IPS-18a (cell line): ENCODE measurements at regions not wholly inside any gene's neighbourhood (a gene's known extent, or its start where the extent isn't known, plus 50 kb on each side); places are given as distances from the start of the nearest gene placed in this dataset.

Experiments
- H3K27ac ChIP-seq: one replicate; pipeline ENCODE4 v1.5.1; 2013; ENCODE audit warnings: low read length
- H3K27me3 ChIP-seq: one replicate; pipeline ENCODE4 v1.6.1; 2013; ENCODE audit warnings: mild to moderate bottlenecking, low read length; ENCODE audit not compliant: control insufficient read depth, insufficient read depth
- H3K36me3 ChIP-seq: one replicate; pipeline ENCODE4 v1.6.1; 2013; ENCODE audit warnings: low read depth, low read length; ENCODE audit not compliant: control insufficient read depth
- H3K4me1 ChIP-seq: one replicate; pipeline ENCODE4 v1.6.1; 2013; ENCODE audit warnings: low read depth, low read length; ENCODE audit not compliant: control insufficient read depth
- H3K4me3 ChIP-seq: one replicate; pipeline ENCODE4 v1.5.1; 2013; ENCODE audit warnings: low read length
- H3K9ac ChIP-seq: one replicate; pipeline ENCODE4 v1.6.1; 2013; ENCODE audit warnings: mild to moderate bottlenecking, low read length, moderate library complexity
- H3K9me3 ChIP-seq: one replicate; pipeline ENCODE4 v1.6.1; 2013; ENCODE audit warnings: low read depth, low read length; ENCODE audit not compliant: control insufficient read depth

DNA sequence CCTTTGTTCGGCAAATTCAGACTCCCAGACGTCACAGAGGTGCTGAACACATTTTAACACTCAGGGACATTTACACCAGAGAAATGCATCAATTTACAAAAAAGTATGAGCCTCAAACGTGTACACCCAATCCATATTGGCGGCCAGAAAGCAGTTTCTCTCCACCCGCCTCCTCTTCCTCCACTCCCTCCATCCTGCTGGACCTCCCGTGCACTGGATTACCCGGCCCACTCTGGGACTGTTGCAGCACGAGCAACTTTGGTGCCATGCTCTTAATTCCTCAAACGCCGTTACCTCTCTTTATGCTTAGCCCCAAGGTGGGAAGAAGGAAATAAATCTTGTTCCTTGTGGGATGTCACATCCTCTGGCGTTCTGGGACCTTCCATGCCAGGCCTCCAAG lies 243.4 kb downstream of the ZNF516 start:
- no peaks in the 10 kb centered on the region for H3K36me3 ChIP-seq
- H3K9me3 ChIP-seq: no peaks in the 10 kb centered on the region
- H3K9ac ChIP-seq: no peak overlapping the region
- no peaks in the 10 kb centered on the region for H3K27me3 ChIP-seq
- H3K4me1 ChIP-seq: no peaks in the 10 kb centered on the region
- H3K27ac ChIP-seq: no peak overlapping the region
- no peak overlapping the region for H3K4me3 ChIP-seq

DNA sequence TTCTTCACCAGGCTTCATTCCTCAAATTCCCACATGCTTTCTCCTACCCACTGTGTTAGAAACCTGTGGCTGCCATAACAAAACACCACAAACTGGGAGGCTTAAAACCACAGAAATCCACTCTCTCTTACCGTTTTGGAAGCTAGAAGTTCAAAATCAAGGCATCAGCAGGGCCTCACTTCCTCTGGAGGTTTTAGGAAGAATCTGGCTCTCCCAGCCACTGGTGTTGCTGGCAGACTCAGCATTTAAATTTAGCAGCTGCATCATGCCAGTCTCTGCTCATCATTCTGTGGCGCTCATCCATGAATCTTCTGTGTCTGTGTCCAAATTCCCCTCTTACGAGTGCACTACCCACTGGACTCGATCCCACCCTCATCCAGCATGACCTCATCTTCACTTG lies 248.5 kb downstream of the ZNF516 start:
- Histone ChIP-seq H3K4me1 (no peaks in the 10 kb centered on the region), H3K9me3 (peaks cover 8% of the 10 kb centered on the region), H3K27ac (no peak overlapping the region), H3K9ac (no peak overlapping the region), H3K36me3 (no peaks in the 10 kb centered on the region), H3K27me3 (no peaks in the 10 kb centered on the region), H3K4me3 (no peak overlapping the region)

DNA sequence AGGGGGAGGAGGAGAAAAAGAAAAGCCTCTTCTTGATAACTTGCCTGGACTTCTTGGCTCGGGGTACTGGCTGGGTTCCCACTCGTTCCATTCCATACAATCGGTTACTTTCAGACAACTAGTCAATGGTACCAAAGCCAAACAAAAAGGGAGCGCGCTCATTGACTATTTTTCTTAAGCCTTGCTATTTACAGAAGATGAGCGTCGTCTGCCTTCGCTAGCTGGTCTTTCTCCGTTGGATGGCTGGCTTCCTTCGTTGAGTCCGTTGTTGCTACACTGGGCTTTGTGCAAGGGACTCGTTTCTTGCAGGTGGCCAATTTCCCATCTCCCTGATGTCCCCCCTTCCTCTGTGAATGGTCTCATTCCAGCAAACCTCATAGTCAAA lies 260.4 kb downstream of the ZNF516 start:
- H3K27me3 ChIP-seq: no peaks in the 10 kb centered on the region
- H3K9ac ChIP-seq: no peak overlapping the region
- H3K4me3 ChIP-seq: no peak overlapping the region
- no peak overlapping the region for H3K27ac ChIP-seq
- no peaks in the 10 kb centered on the region for H3K9me3 ChIP-seq
- H3K36me3 ChIP-seq: no peaks in the 10 kb centered on the region
- no peaks in the 10 kb centered on the region for H3K4me1 ChIP-seq

DNA sequence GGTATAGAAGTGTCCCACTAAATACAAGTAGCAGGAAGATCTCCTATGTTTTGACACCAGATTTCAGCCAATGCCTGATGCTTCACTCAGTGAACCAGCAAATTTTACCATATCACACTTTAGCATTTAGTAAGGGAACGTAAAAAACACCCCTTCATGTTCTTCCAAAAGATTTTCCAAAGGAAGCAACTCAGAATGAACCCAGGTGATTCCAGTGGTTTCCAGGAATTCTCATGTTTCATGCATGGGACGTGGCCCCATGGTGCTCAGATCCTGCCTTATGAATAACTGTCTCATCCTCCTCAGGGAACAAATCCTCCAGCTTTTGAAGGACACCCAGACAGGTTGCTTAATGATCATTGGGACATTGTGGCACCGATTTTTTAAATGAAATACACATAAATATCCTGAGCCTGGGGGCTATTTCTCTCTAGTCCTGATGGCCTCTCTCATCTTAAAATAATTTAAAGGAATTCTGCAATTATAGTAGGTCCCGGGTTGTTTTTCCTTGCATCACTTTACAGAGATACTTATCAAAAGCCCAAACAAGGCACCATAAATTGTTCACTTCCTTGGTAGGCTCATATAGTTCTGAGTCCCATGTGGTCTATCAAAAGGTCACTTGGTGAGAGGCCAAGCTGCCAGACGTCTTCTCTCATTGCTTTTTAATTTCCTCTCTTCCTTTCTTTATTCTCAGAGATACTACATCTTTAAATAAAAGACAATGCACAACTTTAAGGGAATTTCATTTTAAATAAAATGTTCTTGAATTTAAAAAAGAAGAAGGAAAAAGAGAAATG lies 261.0 kb downstream of the ZNF516 start:
- Histone ChIP-seq H3K9ac (no peak overlapping the region), H3K9me3 (no peaks in the 10 kb centered on the region)

DNA sequence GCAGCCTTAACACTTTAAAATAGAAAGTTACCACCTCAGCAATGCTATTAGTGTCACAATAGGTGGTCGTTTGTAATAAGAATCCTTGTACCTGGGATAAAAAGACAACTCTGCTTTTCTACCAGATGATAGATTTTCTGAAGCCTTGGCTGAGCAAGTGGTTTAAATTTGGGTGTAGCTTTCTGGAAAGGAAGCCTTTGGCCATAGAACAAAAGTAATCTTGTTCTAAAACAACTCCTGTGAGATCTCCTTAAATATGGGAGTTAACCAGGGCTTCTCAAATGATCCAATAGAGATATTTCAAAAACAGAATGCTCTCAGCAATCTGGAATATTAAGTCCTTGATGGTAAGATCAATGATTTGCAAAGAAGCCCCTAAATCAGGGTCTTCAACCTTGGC lies 261.6 kb downstream of the ZNF516 start:
- Histone ChIP-seq H3K27ac (no peak overlapping the region), H3K4me3 (no peak overlapping the region)

More for the DNA sequence above, 261.0 kb downstream of the ZNF516 start:
- H3K36me3 ChIP-seq: no peaks in the 10 kb centered on the region
- no peak overlapping the region for H3K4me3 ChIP-seq
- no peaks in the 10 kb centered on the region for H3K4me1 ChIP-seq
- no peak overlapping the region for H3K27ac ChIP-seq
- no peaks in the 10 kb centered on the region for H3K27me3 ChIP-seq

DNA sequence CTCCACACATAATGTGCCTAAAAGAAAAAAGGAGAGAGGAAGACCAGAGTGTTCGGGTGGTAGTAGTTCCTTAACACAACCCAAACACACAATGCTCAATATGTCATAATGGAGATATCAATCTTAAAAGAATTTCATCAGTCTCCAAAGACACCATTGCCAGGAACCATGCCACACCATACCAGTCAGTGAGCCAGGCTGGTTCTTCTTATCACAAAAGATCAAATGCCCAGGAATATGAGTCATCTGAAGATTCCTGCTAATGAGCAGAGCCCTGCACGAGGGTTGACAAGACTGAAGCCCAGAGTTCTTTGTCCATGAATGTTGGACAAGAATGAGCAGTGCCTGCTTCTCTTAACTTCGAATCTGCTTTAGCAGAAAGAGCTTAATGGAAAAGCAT lies 262.3 kb downstream of the ZNF516 start:
- H3K4me3 ChIP-seq: no peak overlapping the region

More for the DNA sequence above, 261.6 kb downstream of the ZNF516 start:
- Histone ChIP-seq H3K36me3 (no peaks in the 10 kb centered on the region), H3K4me1 (no peaks in the 10 kb centered on the region), H3K27me3 (no peaks in the 10 kb centered on the region), H3K9ac (no peak overlapping the region), H3K9me3 (no peaks in the 10 kb centered on the region)

DNA sequence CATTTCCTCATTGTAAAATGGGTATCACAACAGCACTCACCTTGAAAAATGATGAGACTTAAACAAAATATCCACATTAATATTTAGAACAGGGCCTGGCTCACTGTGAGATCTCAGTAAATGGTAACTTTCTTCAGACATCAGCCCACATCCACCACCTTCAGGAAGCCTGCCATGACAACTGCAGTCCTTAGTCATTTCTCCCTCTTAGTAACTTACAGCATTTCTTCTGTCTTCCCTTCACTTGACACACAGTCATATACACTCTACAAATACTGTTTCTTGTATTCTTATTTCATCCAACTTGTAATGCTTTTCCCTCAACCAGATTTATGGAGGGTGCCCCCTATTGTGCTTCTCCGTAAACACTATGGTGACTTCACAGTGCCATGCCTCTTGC lies 263.0 kb downstream of the ZNF516 start:
- Histone ChIP-seq H3K36me3 (no peaks in the 10 kb centered on the region), H3K27me3 (no peaks in the 10 kb centered on the region), H3K9me3 (no peaks in the 10 kb centered on the region), H3K9ac (no peak overlapping the region), H3K4me1 (no peaks in the 10 kb centered on the region), H3K27ac (no peak overlapping the region), H3K4me3 (no peak overlapping the region)

More for the DNA sequence above, 262.3 kb downstream of the ZNF516 start:
- Histone ChIP-seq H3K36me3 (no peaks in the 10 kb centered on the region), H3K27ac (no peak overlapping the region), H3K9ac (no peak overlapping the region), H3K9me3 (no peaks in the 10 kb centered on the region), H3K27me3 (no peaks in the 10 kb centered on the region), H3K4me1 (no peaks in the 10 kb centered on the region)

DNA sequence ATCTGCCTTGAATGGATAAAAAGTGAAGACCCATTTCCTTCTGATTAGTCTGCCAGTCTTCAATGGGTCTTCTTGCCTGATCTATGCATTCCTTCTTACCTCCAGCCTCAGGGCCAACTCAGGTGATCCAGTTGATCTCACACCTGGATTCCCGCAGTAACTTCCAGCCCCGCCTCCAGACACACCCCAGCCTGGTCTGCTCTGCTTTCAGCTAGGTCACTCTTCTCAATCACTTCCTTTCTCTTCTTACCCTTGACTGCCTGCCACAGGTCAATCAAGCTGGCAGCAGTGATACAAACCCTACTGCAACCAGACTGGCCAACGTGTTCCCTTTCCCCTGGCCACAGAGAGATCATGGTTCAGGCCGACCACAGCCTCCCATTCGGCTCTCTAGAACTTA lies 263.6 kb downstream of the ZNF516 start:
- H3K9me3 ChIP-seq: no peaks in the 10 kb centered on the region
- no peaks in the 10 kb centered on the region for H3K27me3 ChIP-seq
- no peak overlapping the region for H3K27ac ChIP-seq
- H3K4me3 ChIP-seq: no peak overlapping the region
- no peak overlapping the region for H3K9ac ChIP-seq
- H3K4me1 ChIP-seq: no peaks in the 10 kb centered on the region
- H3K36me3 ChIP-seq: no peaks in the 10 kb centered on the region

DNA sequence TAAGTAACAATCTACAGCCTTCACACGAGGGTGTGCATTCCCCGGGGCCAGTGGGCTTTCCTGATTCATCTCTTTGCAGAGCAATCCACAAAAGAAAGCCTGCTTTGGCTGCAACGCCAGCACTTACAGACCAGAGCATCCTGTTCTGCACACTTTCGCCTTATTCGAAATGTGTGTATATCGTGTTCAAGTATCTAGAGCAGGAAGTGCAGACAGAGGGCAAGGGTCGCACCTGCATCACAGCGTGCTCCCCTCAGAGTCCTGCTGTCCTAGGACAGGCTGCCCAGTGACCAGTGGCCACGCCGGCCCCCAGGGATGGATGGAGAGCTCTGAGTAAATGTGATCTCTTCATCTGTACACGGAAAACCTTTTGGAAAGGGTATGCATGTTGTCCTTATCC lies 264.3 kb downstream of the ZNF516 start:
- Histone ChIP-seq H3K27me3 (no peaks in the 10 kb centered on the region), H3K27ac (no peak overlapping the region), H3K9ac (no peak overlapping the region), H3K4me3 (no peak overlapping the region), H3K9me3 (no peaks in the 10 kb centered on the region), H3K4me1 (no peaks in the 10 kb centered on the region), H3K36me3 (no peaks in the 10 kb centered on the region)

DNA sequence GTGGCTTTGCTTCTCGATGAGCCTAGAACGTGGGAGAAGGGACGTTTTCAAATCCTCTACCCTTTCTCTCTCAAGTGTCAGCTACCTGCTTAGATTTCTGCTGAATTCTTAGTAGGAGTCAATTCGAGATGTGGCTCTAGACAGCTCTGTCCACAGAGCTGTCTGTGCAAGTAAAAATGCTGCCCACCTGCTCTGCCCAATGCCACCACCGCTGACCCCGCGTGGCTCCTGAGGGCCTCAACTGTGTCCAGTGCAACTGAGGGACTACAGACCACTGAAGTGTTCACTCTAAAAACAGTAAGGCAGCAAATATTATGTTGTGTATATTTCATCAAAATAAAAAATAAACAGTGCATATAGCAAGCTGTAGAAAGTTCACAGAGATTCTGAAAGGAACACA lies 266.3 kb downstream of the ZNF516 start:
- Histone ChIP-seq H3K9ac (no peak overlapping the region), H3K27ac (no peak overlapping the region), H3K36me3 (no peaks in the 10 kb centered on the region), H3K4me1 (no peaks in the 10 kb centered on the region), H3K4me3 (no peak overlapping the region), H3K27me3 (no peaks in the 10 kb centered on the region), H3K9me3 (no peaks in the 10 kb centered on the region)

DNA sequence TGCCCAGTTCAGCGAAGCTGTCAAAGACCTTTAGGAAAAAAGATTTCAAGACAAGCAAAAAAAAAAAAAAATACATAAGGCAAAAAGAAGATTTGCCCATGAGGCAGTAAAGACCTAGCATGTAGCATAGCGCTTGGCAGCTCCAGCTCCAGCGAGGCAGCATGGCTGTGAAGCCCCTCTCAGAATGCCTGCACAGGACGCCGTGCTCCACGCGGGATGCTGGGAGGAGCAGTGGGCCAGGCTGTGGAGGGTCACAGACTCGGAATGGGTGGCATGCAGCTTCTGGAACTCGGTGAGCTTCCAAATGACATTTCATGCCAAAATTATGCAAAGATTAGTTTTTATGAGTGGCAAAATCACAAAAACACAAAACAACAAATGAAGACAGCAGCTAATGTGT lies 267.3 kb downstream of the ZNF516 start:
- H3K27me3 ChIP-seq: no peaks in the 10 kb centered on the region

DNA sequence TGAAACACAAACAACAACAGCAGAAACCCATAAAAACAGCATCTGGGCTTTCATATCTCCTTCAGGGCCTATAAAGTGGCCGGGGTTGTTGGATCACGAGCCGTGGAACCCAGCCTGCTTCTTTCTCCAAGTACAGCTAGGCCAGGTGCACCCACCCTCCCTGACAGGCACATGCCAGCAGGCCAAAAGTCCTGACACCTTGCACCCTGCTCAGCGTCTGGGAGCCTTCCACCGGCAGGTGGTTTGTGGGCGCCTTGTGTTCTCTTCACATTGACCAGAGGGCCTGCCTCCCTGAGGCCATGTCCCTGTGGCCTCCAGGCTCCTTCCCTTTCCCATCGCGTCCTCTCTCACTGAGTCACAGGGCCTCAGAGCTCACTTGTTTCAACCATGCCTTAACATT lies 271.6 kb downstream of the ZNF516 start:
- Histone ChIP-seq H3K27me3 (no peaks in the 10 kb centered on the region), H3K27ac (no peak overlapping the region)

More for the DNA sequence above, 267.3 kb downstream of the ZNF516 start:
- Histone ChIP-seq H3K36me3 (no peaks in the 10 kb centered on the region), H3K27ac (no peak overlapping the region), H3K9me3 (no peaks in the 10 kb centered on the region), H3K9ac (no peak overlapping the region), H3K4me1 (no peaks in the 10 kb centered on the region), H3K4me3 (no peak overlapping the region)

More for the DNA sequence above, 271.6 kb downstream of the ZNF516 start:
- Histone ChIP-seq H3K4me1 (no peaks in the 10 kb centered on the region), H3K9me3 (no peaks in the 10 kb centered on the region), H3K4me3 (no peak overlapping the region), H3K36me3 (no peaks in the 10 kb centered on the region), H3K9ac (no peak overlapping the region)
